Prostate gland (tissue), 2 donors: ENCODE measurements at regions not wholly inside any gene's neighbourhood (a gene's known extent, or its start where the extent isn't known, plus 50 kb on each side); places are given as distances from the start of the nearest gene placed in this dataset.

Experiments
- DNase-seq: peaks from one replicate; pipeline ENCODE4 v3.0.0-alpha.2; 2019; ENCODE audit warnings: low spot score
- H3K27ac ChIP-seq, 2 donors: fragments of 200-600 bp; sonication (generic); 2 replicates each; pipeline ENCODE4 v1.5.1; 2017 to 2019
- H3K27me3 ChIP-seq: fragments of 200-600 bp; sonication (generic); replicated peaks from 2 replicates; pipeline ENCODE4 v1.5.1; 2019; ENCODE audit not compliant: insufficient read depth
- H3K36me3 ChIP-seq, 2 donors: fragments of 200-600 bp; sonication (generic); 1 replicate in 1 of 2; 2 replicates in 1 of 2; pipeline versions ENCODE4 v1.5.1 to v1.8.1; 2017 to 2019
- H3K4me1 ChIP-seq: fragments of 200-600 bp; sonication (generic); replicated peaks from 2 replicates; pipeline ENCODE4 v1.5.1; 2019
- H3K4me3 ChIP-seq, 2 donors: fragments of 200-600 bp; sonication (generic); 2 replicates each; pipeline ENCODE4 v1.5.1; 2017 to 2019
- H3K9me3 ChIP-seq: fragments of 200-600 bp; sonication (generic); 2 replicates; pipeline ENCODE4 v1.5.1; 2017
- POLR2A ChIP-seq: fragments of 450-650 bp; IDR thresholded peaks from one replicate; pipeline ENCODE4 v1.6.1; 2016; ENCODE audit warnings: antibody characterized with exemption, mild to moderate bottlenecking
- POLR2AphosphoS5 ChIP-seq: sonication (generic); formaldehyde crosslinking; IDR thresholded peaks from one replicate; pipeline ENCODE4 v1.6.1; 2017; ENCODE audit warnings: antibody characterized with exemption
- WGBS: methylation state at CpG from one replicate; pipeline ENCODE4 v1.1.5; 2018; 5-methylcytosine and 5-hydroxymethylcytosine counted together
- intact Hi-C: fragments of 100-400 bp; cut with DNase I; formaldehyde crosslinking; loops from one replicate; pipeline ENCODE4 v1.14.2; 2022
- TF ChIP-seq, protein P1 (sequence below), 4 experiments: fragments of 200-600 bp in 2 of 4; fragments of 450-650 bp in 2 of 4; sonication (generic) in 2 of 4; IDR thresholded peaks; 1 replicate in 3 of 4; 2 replicates in 1 of 4; pipeline ENCODE4 v1.5.1; 2016 to 2019; ENCODE audit warnings: antibody characterized with exemption in 4 of 4, mild to moderate bottlenecking in 2 of 4, moderate library complexity in 2 of 4

- Histone ChIP-seq H3K27ac (no peak overlapping the region), H3K4me1 (no peaks in the 10 kb centered on the region), H3K4me3 (no peak overlapping the region), H3K36me3 (no peaks in the 10 kb centered on the region), H3K9me3 (no peaks in the 10 kb centered on the region), H3K27me3 (no peaks in the 10 kb centered on the region)
- 75% methylated on average over 17 of the region's 17 CpGs for whole genome bisulfite sequencing
- no peak for DNase-seq
- intact Hi-C loops, result no loop called here
- TF ChIP-seq POLR2A, result no peak
- TF ChIP-seq, protein P1, sequence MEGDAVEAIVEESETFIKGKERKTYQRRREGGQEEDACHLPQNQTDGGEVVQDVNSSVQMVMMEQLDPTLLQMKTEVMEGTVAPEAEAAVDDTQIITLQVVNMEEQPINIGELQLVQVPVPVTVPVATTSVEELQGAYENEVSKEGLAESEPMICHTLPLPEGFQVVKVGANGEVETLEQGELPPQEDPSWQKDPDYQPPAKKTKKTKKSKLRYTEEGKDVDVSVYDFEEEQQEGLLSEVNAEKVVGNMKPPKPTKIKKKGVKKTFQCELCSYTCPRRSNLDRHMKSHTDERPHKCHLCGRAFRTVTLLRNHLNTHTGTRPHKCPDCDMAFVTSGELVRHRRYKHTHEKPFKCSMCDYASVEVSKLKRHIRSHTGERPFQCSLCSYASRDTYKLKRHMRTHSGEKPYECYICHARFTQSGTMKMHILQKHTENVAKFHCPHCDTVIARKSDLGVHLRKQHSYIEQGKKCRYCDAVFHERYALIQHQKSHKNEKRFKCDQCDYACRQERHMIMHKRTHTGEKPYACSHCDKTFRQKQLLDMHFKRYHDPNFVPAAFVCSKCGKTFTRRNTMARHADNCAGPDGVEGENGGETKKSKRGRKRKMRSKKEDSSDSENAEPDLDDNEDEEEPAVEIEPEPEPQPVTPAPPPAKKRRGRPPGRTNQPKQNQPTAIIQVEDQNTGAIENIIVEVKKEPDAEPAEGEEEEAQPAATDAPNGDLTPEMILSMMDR (IDR thresholded peaks at IDR 0.05), result no peak
- TF ChIP-seq POLR2AphosphoS5, result no peak
These were observed 125.8 kb upstream of the NCOR2 start for GRCh38 chr12:124693111-124693723.

DNA sequence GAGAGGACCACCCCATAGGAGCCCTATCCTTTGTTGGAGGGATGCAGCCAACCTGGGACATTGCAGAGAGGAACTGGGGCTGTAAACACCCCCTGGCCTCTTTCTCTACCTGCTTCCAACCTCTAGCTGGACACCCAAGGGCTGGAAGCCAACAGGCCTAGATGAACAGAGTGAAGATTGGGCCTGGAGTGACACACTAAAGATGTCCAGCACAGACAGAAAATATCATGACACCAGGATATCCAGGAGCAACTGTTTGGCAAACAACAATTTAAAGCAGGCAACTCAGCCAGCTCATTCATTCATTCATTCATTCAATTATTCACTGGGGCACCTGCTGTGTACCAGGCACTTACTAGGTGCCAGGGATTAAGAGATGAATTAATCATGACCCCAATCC lies 125.0 kb upstream of the NCOR2 start:
- DNase-seq, result no peak
- intact Hi-C loops, result no loop called here
- Histone ChIP-seq H3K9me3 (no peaks in the 10 kb centered on the region), H3K4me1 (no peaks in the 10 kb centered on the region), H3K4me3 (no peak overlapping the region), H3K27me3 (no peaks in the 10 kb centered on the region), H3K36me3 (no peaks in the 10 kb centered on the region), H3K27ac (no peak overlapping the region)
- TF ChIP-seq, protein P1 (IDR thresholded peaks at IDR 0.05), result no peak
- TF ChIP-seq POLR2AphosphoS5, result no peak
- TF ChIP-seq POLR2A, result no peak

GRCh38 chr12:124691429-124691828 lies 124.0 kb upstream of the NCOR2 start:
- intact Hi-C loops, result no loop called here
- 100% methylated on average over 1 of the region's 1 CpG for WGBS
- Histone ChIP-seq H3K4me1 (no peaks in the 10 kb centered on the region), H3K27ac (no peak overlapping the region), H3K36me3 (no peaks in the 10 kb centered on the region), H3K9me3 (no peaks in the 10 kb centered on the region), H3K4me3 (no peak overlapping the region), H3K27me3 (no peaks in the 10 kb centered on the region)
- TF ChIP-seq, protein P1 (IDR thresholded peaks at IDR 0.05), result no peak
- TF ChIP-seq POLR2A (no peak), POLR2AphosphoS5 (no peak)
- no peak for DNase-seq

- Histone ChIP-seq H3K27me3 (no peaks in the 10 kb centered on the region), H3K36me3 (no peaks in the 10 kb centered on the region), H3K4me3 (no peak overlapping the region), H3K4me1 (peaks cover 3% of the 10 kb centered on the region), H3K9me3 (no peaks in the 10 kb centered on the region), H3K27ac (no peak overlapping the region)
- WGBS, result 80% methylated on average over 2 of the region's 2 CpGs
- TF ChIP-seq POLR2A (no peak), POLR2AphosphoS5 (no peak)
- TF ChIP-seq, protein P1 (IDR thresholded peaks at IDR 0.05), result no peak
- intact Hi-C loops, result no loop called here
- no peak for DNase-seq
These were observed 122.2 kb upstream of the NCOR2 start for GRCh38 chr12:124689631-124690030.

- Histone ChIP-seq H3K27me3 (no peaks in the 10 kb centered on the region), H3K27ac (no peak overlapping the region), H3K4me3 (no peak overlapping the region), H3K36me3 (no peaks in the 10 kb centered on the region), H3K9me3 (no peaks in the 10 kb centered on the region), H3K4me1 (peaks cover 5% of the 10 kb centered on the region)
- WGBS, result 63% methylated on average over 6 of the region's 6 CpGs
- intact Hi-C loops, result no loop called here
- TF ChIP-seq, protein P1 (IDR thresholded peaks at IDR 0.05), result no peak
- no peak for TF ChIP-seq POLR2A
- no peak for TF ChIP-seq POLR2AphosphoS5
- DNase-seq, result no peak
These were observed 121.1 kb upstream of the NCOR2 start for GRCh38 chr12:124688356-124688992.
